ENCODE measurements at regions not wholly inside any gene's neighbourhood (a gene's known extent, or its start where the extent isn't known, plus 50 kb on each side); places are given as distances from the start of the nearest gene placed in this dataset.
"Not testable (repeated sequence)": the region's sequence is repeated elsewhere in the genome, so short reads cannot be mapped to it uniquely, and the experiment has no call there.

GRCh38 chr3:124138148-124138547, 146.2 kb upstream of the ROPN1 start:
- H3K36me3 Mint-ChIP-seq: no peaks in the 10 kb centered on the region
- no peak overlapping the region for H3K27ac Mint-ChIP-seq
- H3K9me3 Mint-ChIP-seq: no peaks in the 10 kb centered on the region
- H3K27me3 Mint-ChIP-seq: peaks cover 17% of the 10 kb centered on the region
- no peaks in the 10 kb centered on the region for H3K4me1 Mint-ChIP-seq
- H3K4me3 Mint-ChIP-seq: no peak overlapping the region
- DNase-seq: no peak
- CTCF ChIA-PET: no interaction called here

- Mint-ChIP-seq H3K27me3 (peaks cover 17% of the 10 kb centered on the region), H3K9me3 (no peaks in the 10 kb centered on the region), H3K4me3 (no peak overlapping the region), H3K27ac (no peak overlapping the region), H3K36me3 (no peaks in the 10 kb centered on the region), H3K4me1 (no peaks in the 10 kb centered on the region)
- DNase-seq: no peak
- CTCF ChIA-PET: no interaction called here
Observed at GRCh38 chr3:124140746-124141145, 148.8 kb upstream of the ROPN1 start.

- peaks cover 14% of the 10 kb centered on the region for H3K27me3 Mint-ChIP-seq
- no peaks in the 10 kb centered on the region for H3K9me3 Mint-ChIP-seq
- no peaks in the 10 kb centered on the region for H3K4me1 Mint-ChIP-seq
- no peaks in the 10 kb centered on the region for H3K36me3 Mint-ChIP-seq
- DNase-seq: no peak
- H3K27ac Mint-ChIP-seq: no peak overlapping the region
- CTCF ChIA-PET: no interaction called here
- no peak overlapping the region for H3K4me3 Mint-ChIP-seq
Observed at GRCh38 chr3:124142389-124142970, 150.6 kb upstream of the ROPN1 start.

GRCh38 chr3:124143047-124143446, 151.1 kb upstream of the ROPN1 start:
- Mint-ChIP-seq H3K27ac (no peak overlapping the region), H3K27me3 (peaks cover 14% of the 10 kb centered on the region), H3K36me3 (no peaks in the 10 kb centered on the region), H3K9me3 (no peaks in the 10 kb centered on the region), H3K4me1 (no peaks in the 10 kb centered on the region), H3K4me3 (no peak overlapping the region)
- no peak for DNase-seq
- CTCF ChIA-PET: no interaction called here

GRCh38 chr3:124144035-124144814, 152.3 kb upstream of the ROPN1 start:
- no peak overlapping the region for H3K4me3 Mint-ChIP-seq
- CTCF ChIA-PET: no interaction called here
- H3K27me3 Mint-ChIP-seq: peaks cover 7% of the 10 kb centered on the region
- DNase-seq: no peak
- no peaks in the 10 kb centered on the region for H3K9me3 Mint-ChIP-seq
- no peak overlapping the region for H3K27ac Mint-ChIP-seq
- no peaks in the 10 kb centered on the region for H3K36me3 Mint-ChIP-seq
- H3K4me1 Mint-ChIP-seq: no peaks in the 10 kb centered on the region

GRCh38 chr3:124147429-124147828, 155.5 kb upstream of the ROPN1 start:
- DNase-seq: no peak
- H3K27me3 Mint-ChIP-seq: peaks cover 4% of the 10 kb centered on the region
- H3K9me3 Mint-ChIP-seq: no peaks in the 10 kb centered on the region
- H3K36me3 Mint-ChIP-seq: no peaks in the 10 kb centered on the region
- no peak overlapping the region for H3K4me3 Mint-ChIP-seq
- H3K27ac Mint-ChIP-seq: no peak overlapping the region
- no peaks in the 10 kb centered on the region for H3K4me1 Mint-ChIP-seq
- CTCF ChIA-PET: no interaction called here

- Mint-ChIP-seq H3K9me3 (no peaks in the 10 kb centered on the region), H3K36me3 (no peaks in the 10 kb centered on the region), H3K4me3 (no peak overlapping the region), H3K27ac (no peak overlapping the region), H3K4me1 (no peaks in the 10 kb centered on the region), H3K27me3 (peaks cover 4% of the 10 kb centered on the region)
- no peak for DNase-seq
- CTCF ChIA-PET: no interaction called here
Observed at GRCh38 chr3:124147946-124148345, 156.0 kb upstream of the ROPN1 start.

GRCh38 chr3:124149081-124149480, 157.2 kb upstream of the ROPN1 start:
- H3K27ac Mint-ChIP-seq: no peak overlapping the region
- no peaks in the 10 kb centered on the region for H3K4me1 Mint-ChIP-seq
- H3K9me3 Mint-ChIP-seq: no peaks in the 10 kb centered on the region
- no peak overlapping the region for H3K4me3 Mint-ChIP-seq
- CTCF ChIA-PET: no interaction called here
- peaks cover 4% of the 10 kb centered on the region for H3K27me3 Mint-ChIP-seq
- no peak for DNase-seq
- no peaks in the 10 kb centered on the region for H3K36me3 Mint-ChIP-seq

GRCh38 chr3:124149771-124150170, 157.8 kb upstream of the ROPN1 start:
- no peak for DNase-seq
- Mint-ChIP-seq H3K4me3 (no peak overlapping the region), H3K9me3 (no peaks in the 10 kb centered on the region), H3K27ac (no peak overlapping the region), H3K36me3 (no peaks in the 10 kb centered on the region), H3K27me3 (peaks cover 4% of the 10 kb centered on the region), H3K4me1 (no peaks in the 10 kb centered on the region)
- CTCF ChIA-PET: no interaction called here

GRCh38 chr3:124152891-124153290, 161.0 kb upstream of the ROPN1 start:
- H3K36me3 Mint-ChIP-seq, H3K4me1 Mint-ChIP-seq, CTCF ChIA-PET, DNase-seq, H3K9me3 Mint-ChIP-seq, H3K27me3 Mint-ChIP-seq, H3K4me3 Mint-ChIP-seq, H3K27ac Mint-ChIP-seq: not testable (repeated sequence)

GRCh38 chr3:124156866-124157712, 165.2 kb upstream of the ROPN1 start:
- H3K9me3 Mint-ChIP-seq: no peaks in the 10 kb centered on the region
- CTCF ChIA-PET: no interaction called here
- no peaks in the 10 kb centered on the region for H3K36me3 Mint-ChIP-seq
- H3K27ac Mint-ChIP-seq: no peak overlapping the region
- no peak overlapping the region for H3K4me3 Mint-ChIP-seq
- DNase-seq: no peak
- no peaks in the 10 kb centered on the region for H3K4me1 Mint-ChIP-seq
- peaks cover 3% of the 10 kb centered on the region for H3K27me3 Mint-ChIP-seq

GRCh38 chr3:124157748-124158147, 165.8 kb upstream of the ROPN1 start:
- Mint-ChIP-seq H3K27ac (no peak overlapping the region), H3K4me1 (no peaks in the 10 kb centered on the region), H3K36me3 (no peaks in the 10 kb centered on the region), H3K27me3 (peaks cover 3% of the 10 kb centered on the region), H3K9me3 (no peaks in the 10 kb centered on the region), H3K4me3 (no peak overlapping the region)
- CTCF ChIA-PET: no interaction called here
- DNase-seq: no peak

- no peaks in the 10 kb centered on the region for H3K36me3 Mint-ChIP-seq
- no peak overlapping the region for H3K27ac Mint-ChIP-seq
- H3K9me3 Mint-ChIP-seq: no peaks in the 10 kb centered on the region
- no peak overlapping the region for H3K4me3 Mint-ChIP-seq
- DNase-seq: no peak
- no peaks in the 10 kb centered on the region for H3K4me1 Mint-ChIP-seq
- peaks cover 3% of the 10 kb centered on the region for H3K27me3 Mint-ChIP-seq
- CTCF ChIA-PET: no interaction called here
Observed at GRCh38 chr3:124158168-124158881, 166.4 kb upstream of the ROPN1 start.

- H3K4me1 Mint-ChIP-seq: no peaks in the 10 kb centered on the region
Observed at GRCh38 chr3:124161448-124161847, 169.5 kb upstream of the ROPN1 start.

More at GRCh38 chr3:124161448-124161847, 169.5 kb upstream of the ROPN1 start:
- H3K27ac Mint-ChIP-seq: no peak overlapping the region
- DNase-seq: no peak
- no peak overlapping the region for H3K4me3 Mint-ChIP-seq
- CTCF ChIA-PET: no interaction called here
- peaks cover 4% of the 10 kb centered on the region for H3K27me3 Mint-ChIP-seq
- H3K9me3 Mint-ChIP-seq: no peaks in the 10 kb centered on the region
- H3K36me3 Mint-ChIP-seq: no peaks in the 10 kb centered on the region
